Liver (tissue), 3 donors: ENCODE measurements at regions not wholly inside any gene's neighbourhood (a gene's known extent, or its start where the extent isn't known, plus 50 kb on each side); places are given as distances from the start of the nearest gene placed in this dataset.

Source experiments
- MAX ChIP-seq: IDR thresholded peaks from 2 replicates; pipeline ENCODE4 v1.6.1; 2016; ENCODE audit warnings: antibody characterized with exemption
- TAF1 ChIP-seq: conservative IDR thresholded peaks from 2 replicates; pipeline ENCODE4 v1.6.1; 2016; ENCODE audit warnings: antibody characterized with exemption, mild to moderate bottlenecking
- TF ChIP-seq, protein P1 (sequence below): IDR thresholded peaks from 2 replicates; pipeline ENCODE4 v1.6.1; 2016; ENCODE audit warnings: antibody characterized with exemption, mild to moderate bottlenecking
- TF ChIP-seq, protein P2 (sequence below): fragments of 150-350 bp; IDR thresholded peaks from 2 replicates; pipeline ENCODE4 v1.5.1; 2017; ENCODE audit warnings: improper control_type of control experiment, low read depth, low read length; ENCODE audit not compliant: missing input control
- donor health status: healthy.
- donor health status: healthy.

- TF ChIP-seq, protein P1, sequence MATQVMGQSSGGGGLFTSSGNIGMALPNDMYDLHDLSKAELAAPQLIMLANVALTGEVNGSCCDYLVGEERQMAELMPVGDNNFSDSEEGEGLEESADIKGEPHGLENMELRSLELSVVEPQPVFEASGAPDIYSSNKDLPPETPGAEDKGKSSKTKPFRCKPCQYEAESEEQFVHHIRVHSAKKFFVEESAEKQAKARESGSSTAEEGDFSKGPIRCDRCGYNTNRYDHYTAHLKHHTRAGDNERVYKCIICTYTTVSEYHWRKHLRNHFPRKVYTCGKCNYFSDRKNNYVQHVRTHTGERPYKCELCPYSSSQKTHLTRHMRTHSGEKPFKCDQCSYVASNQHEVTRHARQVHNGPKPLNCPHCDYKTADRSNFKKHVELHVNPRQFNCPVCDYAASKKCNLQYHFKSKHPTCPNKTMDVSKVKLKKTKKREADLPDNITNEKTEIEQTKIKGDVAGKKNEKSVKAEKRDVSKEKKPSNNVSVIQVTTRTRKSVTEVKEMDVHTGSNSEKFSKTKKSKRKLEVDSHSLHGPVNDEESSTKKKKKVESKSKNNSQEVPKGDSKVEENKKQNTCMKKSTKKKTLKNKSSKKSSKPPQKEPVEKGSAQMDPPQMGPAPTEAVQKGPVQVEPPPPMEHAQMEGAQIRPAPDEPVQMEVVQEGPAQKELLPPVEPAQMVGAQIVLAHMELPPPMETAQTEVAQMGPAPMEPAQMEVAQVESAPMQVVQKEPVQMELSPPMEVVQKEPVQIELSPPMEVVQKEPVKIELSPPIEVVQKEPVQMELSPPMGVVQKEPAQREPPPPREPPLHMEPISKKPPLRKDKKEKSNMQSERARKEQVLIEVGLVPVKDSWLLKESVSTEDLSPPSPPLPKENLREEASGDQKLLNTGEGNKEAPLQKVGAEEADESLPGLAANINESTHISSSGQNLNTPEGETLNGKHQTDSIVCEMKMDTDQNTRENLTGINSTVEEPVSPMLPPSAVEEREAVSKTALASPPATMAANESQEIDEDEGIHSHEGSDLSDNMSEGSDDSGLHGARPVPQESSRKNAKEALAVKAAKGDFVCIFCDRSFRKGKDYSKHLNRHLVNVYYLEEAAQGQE: no peak
- TF ChIP-seq MAX: no peak
- TF ChIP-seq TAF1: no peak
- TF ChIP-seq, protein P2, sequence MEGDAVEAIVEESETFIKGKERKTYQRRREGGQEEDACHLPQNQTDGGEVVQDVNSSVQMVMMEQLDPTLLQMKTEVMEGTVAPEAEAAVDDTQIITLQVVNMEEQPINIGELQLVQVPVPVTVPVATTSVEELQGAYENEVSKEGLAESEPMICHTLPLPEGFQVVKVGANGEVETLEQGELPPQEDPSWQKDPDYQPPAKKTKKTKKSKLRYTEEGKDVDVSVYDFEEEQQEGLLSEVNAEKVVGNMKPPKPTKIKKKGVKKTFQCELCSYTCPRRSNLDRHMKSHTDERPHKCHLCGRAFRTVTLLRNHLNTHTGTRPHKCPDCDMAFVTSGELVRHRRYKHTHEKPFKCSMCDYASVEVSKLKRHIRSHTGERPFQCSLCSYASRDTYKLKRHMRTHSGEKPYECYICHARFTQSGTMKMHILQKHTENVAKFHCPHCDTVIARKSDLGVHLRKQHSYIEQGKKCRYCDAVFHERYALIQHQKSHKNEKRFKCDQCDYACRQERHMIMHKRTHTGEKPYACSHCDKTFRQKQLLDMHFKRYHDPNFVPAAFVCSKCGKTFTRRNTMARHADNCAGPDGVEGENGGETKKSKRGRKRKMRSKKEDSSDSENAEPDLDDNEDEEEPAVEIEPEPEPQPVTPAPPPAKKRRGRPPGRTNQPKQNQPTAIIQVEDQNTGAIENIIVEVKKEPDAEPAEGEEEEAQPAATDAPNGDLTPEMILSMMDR: no peak
These were observed 98.1 kb upstream of the CDYL2 start for GRCh38 chr16:80902306-80903110.
